H1 (cell line): ENCODE measurements at regions not wholly inside any gene's neighbourhood (a gene's known extent, or its start where the extent isn't known, plus 50 kb on each side); places are given as distances from the start of the nearest gene placed in this dataset.

Experiments used
- CTCF ChIA-PET: fragments of 300-600 bp; sonication (Branson Sonifier 250); formaldehyde crosslinking; loops from one replicate; lab custom pipeline; 2021; ENCODE audit not compliant: partially characterized antibody; lab: Charles Lee
- POLR2A ChIA-PET: fragments of 300-600 bp; sonication (Branson Sonifier 250); formaldehyde crosslinking; loops from one replicate; lab custom pipeline; 2021; ENCODE audit warnings: inconsistent platforms; ENCODE audit not compliant: partially characterized antibody; lab: Charles Lee
- DNase-seq, 2 experiments: peaks; one replicate each; pipeline versions ENCODE4 v3.0.0 to v3.0.0-alpha.2; 2010 to 2022; ENCODE audit warnings: low spot score in 2 of 2, low read depth in 1 of 2, mixed read lengths in 1 of 2
- FAIRE-seq: peaks from 2 replicates; lab custom pipeline; 2011; peaks lifted over from hg19 to GRCh38; lab: Jason Lieb, UNC
- H2AFZ ChIP-seq: 2 replicates; pipeline ENCODE4 v1.8.1; 2012; ENCODE audit warnings: low read length, inconsistent platforms
- H2AK5ac ChIP-seq: 2 replicates; pipeline ENCODE4 v1.6.1; 2013; ENCODE audit warnings: low read depth, low read length
- H2BK120ac ChIP-seq: replicated peaks from 2 replicates; pipeline ENCODE3; 2013; ENCODE audit warnings: low read depth, low read length, inconsistent platforms
- H2BK12ac ChIP-seq: 2 replicates; pipeline ENCODE4 v1.6.1; 2013; ENCODE audit warnings: low read depth, low read length
- H2BK15ac ChIP-seq: 2 replicates; pipeline ENCODE4 v1.6.1; 2013; ENCODE audit warnings: low read length
- H2BK20ac ChIP-seq: 2 replicates; pipeline ENCODE4 v1.6.1; 2013; ENCODE audit warnings: low read length
- H2BK5ac ChIP-seq: 2 replicates; pipeline ENCODE4 v1.6.1; 2013; ENCODE audit warnings: low read depth, low read length
- H3K14ac ChIP-seq: 2 replicates; pipeline ENCODE4 v1.6.1; 2013; ENCODE audit warnings: inconsistent platforms; ENCODE audit not compliant: insufficient read length
- H3K18ac ChIP-seq: 2 replicates; pipeline ENCODE4 v1.6.1; 2013; ENCODE audit warnings: low read length; ENCODE audit errors: extremely low read depth
- H3K23ac ChIP-seq: 2 replicates; pipeline ENCODE4 v1.6.1; 2013; ENCODE audit warnings: inconsistent platforms; ENCODE audit not compliant: insufficient read length
- H3K23me2 ChIP-seq: 2 replicates; pipeline ENCODE4 v1.6.1; 2013; ENCODE audit warnings: low read depth, low read length
- H3K27ac ChIP-seq: 2 replicates; pipeline ENCODE4 v1.6.1; 2011; ENCODE audit warnings: low read depth, low read length, inconsistent platforms
- H3K27me3 ChIP-seq, 4 experiments: replicated peaks in 1 of 4; 1 replicate in 1 of 4; 2 replicates in 3 of 4; pipeline versions ENCODE4 v1.6.1 to v1.8.1; 2011 to 2013; ENCODE audit warnings: low read length in 3 of 4, mild to moderate bottlenecking in 3 of 4, inconsistent platforms in 2 of 4, mixed read lengths in 2 of 4, moderate library complexity in 1 of 4; ENCODE audit not compliant: control insufficient read depth in 3 of 4, insufficient read depth in 3 of 4; ENCODE audit errors: extremely low read depth in 1 of 4
- H3K36me3 ChIP-seq, 4 experiments: 2 replicates each; pipeline versions ENCODE4 v1.6.1 to v1.8.1; 2011 to 2013; ENCODE audit warnings: mild to moderate bottlenecking in 4 of 4, low read length in 3 of 4, moderate library complexity in 2 of 4, control low read depth in 1 of 4, inconsistent platforms in 1 of 4; ENCODE audit not compliant: insufficient read depth in 4 of 4, control insufficient read depth in 2 of 4
- H3K4ac ChIP-seq: replicated peaks from 2 replicates; pipeline ENCODE3; 2013; ENCODE audit warnings: low read length, low read depth, mixed read lengths, inconsistent platforms; ENCODE audit not compliant: insufficient read length
- H3K4me1 ChIP-seq, 4 experiments: replicated peaks in 1 of 4; 1 replicate in 1 of 4; 2 replicates in 3 of 4; pipeline versions ENCODE4 v1.6.1 to v1.8.1; 2011 to 2013; ENCODE audit warnings: low read length in 3 of 4, inconsistent platforms in 2 of 4, mixed read lengths in 1 of 4; ENCODE audit not compliant: insufficient read depth in 4 of 4, control insufficient read depth in 3 of 4
- H3K4me2 ChIP-seq, 2 experiments: 2 replicates each; pipeline versions ENCODE4 v1.6.1 to v1.8.1; 2011 to 2013; ENCODE audit warnings: low read depth in 2 of 2, low read length in 2 of 2, control low read depth in 1 of 2, inconsistent platforms in 1 of 2, mild to moderate bottlenecking in 1 of 2; ENCODE audit not compliant: insufficient read depth in 1 of 2
- H3K4me3 ChIP-seq, 4 experiments: fragments of 200-600, 300-600 bp in 1 of 4; sonication (generic), shearing (Covaris generic), sonication (Bioruptor Twin) in 1 of 4; 2 replicates each; pipeline versions ENCODE4 v1.5.1 to v1.8.1; 2011 to 2016; ENCODE audit warnings: low read length in 4 of 4, low read depth in 3 of 4, control low read depth in 2 of 4, inconsistent platforms in 2 of 4, mild to moderate bottlenecking in 2 of 4, mixed read lengths in 1 of 4, moderate library complexity in 1 of 4; ENCODE audit not compliant: insufficient read depth in 2 of 4; ENCODE audit errors: extremely low read depth in 1 of 4
- H3K56ac ChIP-seq: replicated peaks from 2 replicates; pipeline ENCODE3; 2013; ENCODE audit warnings: low read depth, mild to moderate bottlenecking, mixed read lengths, low read length, inconsistent platforms; ENCODE audit not compliant: insufficient read length
- H3K79me1 ChIP-seq: 2 replicates; pipeline ENCODE4 v1.6.1; 2013; ENCODE audit warnings: low read depth, low read length, control low read depth
- H3K79me2 ChIP-seq, 2 experiments: 2 replicates each; pipeline versions ENCODE4 v1.6.1 to v1.8.1; 2012 to 2013; ENCODE audit warnings: low read length in 2 of 2, mild to moderate bottlenecking in 2 of 2, inconsistent platforms in 1 of 2; ENCODE audit not compliant: insufficient read depth in 2 of 2, control insufficient read depth in 1 of 2
- H3K9ac ChIP-seq, 4 experiments: replicated peaks in 1 of 4; 1 replicate in 1 of 4; 2 replicates in 3 of 4; pipeline versions ENCODE4 v1.6.1 to v1.8.1; 2011 to 2013; ENCODE audit warnings: low read depth in 3 of 4, low read length in 3 of 4, control low read depth in 2 of 4, mild to moderate bottlenecking in 2 of 4, moderate library complexity in 2 of 4, inconsistent platforms in 1 of 4; ENCODE audit errors: extremely low read depth in 1 of 4
- H3K9me3 ChIP-seq, 2 experiments: 2 replicates each; pipeline versions ENCODE4 v1.6.1 to v1.8.1; 2012 to 2013; ENCODE audit warnings: mild to moderate bottlenecking in 2 of 2, moderate library complexity in 2 of 2, control low read depth in 1 of 2, inconsistent platforms in 1 of 2, low read depth in 1 of 2, low read length in 1 of 2, mixed read lengths in 1 of 2; ENCODE audit not compliant: insufficient read depth in 2 of 2
- H4K20me1 ChIP-seq, 2 experiments: replicated peaks in 1 of 2; 2 replicates each; pipeline versions ENCODE3 to v1.8.1; 2011 to 2013; ENCODE audit warnings: inconsistent platforms in 2 of 2, low read length in 2 of 2, mild to moderate bottlenecking in 1 of 2; ENCODE audit not compliant: insufficient read depth in 2 of 2, control insufficient read depth in 1 of 2
- H4K5ac ChIP-seq: 2 replicates; pipeline ENCODE4 v1.6.1; 2013; ENCODE audit warnings: low read length, low read depth, mixed read lengths, inconsistent platforms; ENCODE audit not compliant: insufficient read length
- H4K8ac ChIP-seq: 2 replicates; pipeline ENCODE4 v1.8.0; 2013; ENCODE audit warnings: mild to moderate bottlenecking, moderate library complexity, low read length, inconsistent platforms; ENCODE audit not compliant: insufficient read depth; ENCODE audit errors: extremely low read depth
- H4K91ac ChIP-seq: replicated peaks from 2 replicates; pipeline ENCODE3; 2013; ENCODE audit warnings: low read length, mixed read lengths, inconsistent platforms; ENCODE audit not compliant: insufficient read length
- KDM5A ChIP-seq: fragments of 200-600 bp; IDR thresholded peaks from 2 replicates; pipeline ENCODE4 v1.7.1; 2012; ENCODE audit warnings: mild to moderate bottlenecking, low read length, inconsistent platforms, mixed read lengths
- SIN3A ChIP-seq, 2 experiments: IDR thresholded peaks in 1 of 2; conservative IDR thresholded peaks in 1 of 2; 2 replicates each; pipeline ENCODE4 v1.6.1; 2011 to 2012; ENCODE audit warnings: low read length in 2 of 2, improper control_type of control experiment in 1 of 2, low read depth in 1 of 2, mild to moderate bottlenecking in 1 of 2
- SIRT6 ChIP-seq: IDR thresholded peaks from one replicate; pipeline ENCODE4 v1.7.1; 2012; ENCODE audit warnings: low read length, inconsistent platforms
- SP4 ChIP-seq: IDR thresholded peaks from 2 replicates; pipeline ENCODE4 v1.6.1; 2012; ENCODE audit warnings: low read length, inconsistent platforms
- WGBS, 2 experiments: shearing (Covaris generic) in 1 of 2; methylation state at CpG; one replicate each; pipeline versions ENCODE4 v1.1.6 to v1.1.7; 2013 to 2015; ENCODE audit warnings: low lambda C conversion rate in 2 of 2, mixed read lengths in 2 of 2, inconsistent platforms in 1 of 2, low coverage in 1 of 2, missing lambda C conversion rate in 1 of 2; ENCODE audit not compliant: insufficient replicate concordance in 2 of 2, insufficient coverage in 1 of 2, insufficient read length in 1 of 2; ENCODE audit errors: extremely low coverage in 1 of 2, missing lambda C conversion rate in 1 of 2; 5-methylcytosine and 5-hydroxymethylcytosine counted together

- no peak for FAIRE-seq
- POLR2A ChIA-PET = no interaction called here
- 100% methylated on average over 2 of the region's 2 CpGs; no CpG with 5 or more reads in 1 of the 2 experiments for whole genome bisulfite sequencing, 2 experiments
Measured at GRCh38 chr18:26637983-26638382, 89.6 kb upstream of the KCTD1 start.

More at GRCh38 chr18:26637983-26638382, 89.6 kb upstream of the KCTD1 start:
- H2BK120ac ChIP-seq = no peak overlapping the region
- no peaks in the 10 kb centered on the region for H3K36me3 ChIP-seq
- H3K79me2 ChIP-seq = no peaks in the 10 kb centered on the region
- no peak overlapping the region for H4K8ac ChIP-seq
- no peak overlapping the region for H3K4me2 ChIP-seq
- H3K18ac ChIP-seq = no peak overlapping the region
- no peaks in the 10 kb centered on the region for H3K4me1 ChIP-seq
- H3K79me1 ChIP-seq = no peaks in the 10 kb centered on the region
- H3K56ac ChIP-seq = no peak overlapping the region
- H4K91ac ChIP-seq = no peak overlapping the region
- no peaks in the 10 kb centered on the region for H4K20me1 ChIP-seq
- no peak overlapping the region for H3K4me3 ChIP-seq
- no peak overlapping the region for H2BK12ac ChIP-seq
- H2BK15ac ChIP-seq = no peak overlapping the region
- no peak overlapping the region for H3K14ac ChIP-seq
- H2BK20ac ChIP-seq = no peak overlapping the region
- H3K9ac ChIP-seq = no peak overlapping the region
- no peak for DNase-seq
- H3K27ac ChIP-seq = no peak overlapping the region
- no peak for TF ChIP-seq SIN3A (conservative IDR thresholded peaks at IDR 0.05 in 1 of 2, IDR thresholded peaks at IDR 0.05 in 1 of 2; ENCODE audit: low read depth in 1 of 2, low read length in 2 of 2)
- TF ChIP-seq SIRT6 = no peak
- TF ChIP-seq SP4 = no peak
- TF ChIP-seq KDM5A = no peak
- no peak overlapping the region for H2AFZ ChIP-seq
- H3K23ac ChIP-seq = no peak overlapping the region
- H3K27me3 ChIP-seq = no peaks in the 10 kb centered on the region; a peak in 2 of 7 replicates
- H2AK5ac ChIP-seq = no peak overlapping the region
- H3K9me3 ChIP-seq = no peaks in the 10 kb centered on the region
- H3K23me2 ChIP-seq = no peaks in the 10 kb centered on the region
- no peak overlapping the region for H3K4ac ChIP-seq
- H4K5ac ChIP-seq = no peak overlapping the region
- CTCF ChIA-PET = interaction anchor here (0.7 to 1.3 kb wide), 4 partner anchors 9 to 254 kb away, joined by 3 to 5 read pairs (median 3); no protein-coding TSS in a partner anchor
- no peak overlapping the region for H2BK5ac ChIP-seq
